ENCODE measurements at regions not wholly inside any gene's neighbourhood (a gene's known extent, or its start where the extent isn't known, plus 50 kb on each side); places are given as distances from the start of the nearest gene placed in this dataset.

DNA sequence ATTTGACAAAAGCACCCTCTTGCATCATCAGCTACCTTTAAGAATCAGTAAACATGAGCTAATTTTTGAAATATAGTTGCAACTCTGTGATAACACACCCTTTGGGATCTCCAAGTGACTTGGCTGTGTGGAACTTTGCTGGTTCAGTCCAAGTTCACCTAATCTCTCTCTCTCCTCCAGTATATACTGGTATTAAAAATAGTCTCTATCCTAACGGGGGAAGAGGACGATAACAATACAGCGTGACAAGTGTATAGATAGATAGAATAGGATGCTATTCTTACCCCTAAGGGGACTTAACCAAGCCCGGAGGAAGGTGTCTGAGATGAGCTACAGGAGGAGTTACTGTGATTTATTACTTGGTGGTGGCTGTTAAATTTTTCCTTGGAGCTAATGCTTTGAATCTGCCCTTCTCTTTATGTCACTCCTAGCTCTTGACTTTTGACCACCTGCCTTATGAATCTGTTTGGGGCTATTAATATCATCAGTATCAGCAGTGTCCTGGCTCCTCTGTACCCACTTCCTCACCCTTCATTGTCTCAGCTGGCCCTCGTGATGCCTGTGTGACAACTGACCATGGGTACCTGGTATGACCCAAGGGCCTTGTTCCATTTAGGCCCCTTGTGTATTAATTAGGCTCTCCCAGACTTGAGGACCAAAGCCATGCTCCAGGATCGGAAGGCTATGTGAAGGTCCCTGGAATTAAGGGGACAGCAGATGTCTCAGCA lies 223.9 kb downstream of the SREK1 start:
- Histone ChIP-seq H4K20me1 (replicated peaks in 1 of 2; ENCODE audit: control insufficient read depth in 1 of 2, insufficient read depth in 2 of 2, low read length in 2 of 2) (no peaks in the 10 kb centered on the region), H3K4me1 (replicated peaks in 1 of 4; ENCODE audit: control insufficient read depth in 3 of 4, insufficient read depth in 4 of 4, low read length in 3 of 4) (no peaks in the 10 kb centered on the region), H3K27ac (ENCODE audit: low read depth, low read length) (no peak overlapping the region), H3K18ac (ENCODE audit: extremely low read depth, low read length) (no peak overlapping the region), H4K8ac (ENCODE audit: extremely low read depth, insufficient read depth, low read length) (no peak overlapping the region), H3K9ac (replicated peaks in 1 of 4; ENCODE audit: extremely low read depth in 1 of 4, low read depth in 3 of 4, low read length in 3 of 4) (no peak overlapping the region), H3K14ac (ENCODE audit: insufficient read length) (no peak overlapping the region), H3K36me3 (ENCODE audit: control insufficient read depth in 2 of 4, insufficient read depth in 4 of 4, low read length in 3 of 4) (no peaks in the 10 kb centered on the region), H4K91ac (replicated peaks; ENCODE audit: insufficient read length, low read length) (no peak overlapping the region), H3K23me2 (ENCODE audit: low read depth, low read length) (no peaks in the 10 kb centered on the region), H3K56ac (replicated peaks; ENCODE audit: insufficient read length, low read depth, low read length) (no peak overlapping the region), H3K4ac (replicated peaks; ENCODE audit: insufficient read length, low read depth, low read length) (no peak overlapping the region), H2BK5ac (ENCODE audit: low read depth, low read length) (no peak overlapping the region), H3K4me2 (ENCODE audit: insufficient read depth in 1 of 2, low read depth in 2 of 2, low read length in 2 of 2) (no peak overlapping the region), H2BK20ac (ENCODE audit: low read length) (no peak overlapping the region), H2BK120ac (replicated peaks; ENCODE audit: low read depth, low read length) (no peak overlapping the region), H3K79me2 (ENCODE audit: control insufficient read depth in 1 of 2, insufficient read depth in 2 of 2, low read length in 2 of 2) (no peaks in the 10 kb centered on the region), H4K5ac (ENCODE audit: insufficient read length, low read depth, low read length) (no peak overlapping the region), H2AK5ac (ENCODE audit: low read depth, low read length) (no peak overlapping the region), H2AFZ (ENCODE audit: low read length) (no peak overlapping the region), H3K79me1 (ENCODE audit: low read depth, low read length) (no peaks in the 10 kb centered on the region), H3K9me3 (ENCODE audit: insufficient read depth in 2 of 2, low read depth in 1 of 2, low read length in 1 of 2) (no peaks in the 10 kb centered on the region), H3K23ac (ENCODE audit: insufficient read length) (no peak overlapping the region), H3K4me3 (ENCODE audit: extremely low read depth in 1 of 4, insufficient read depth in 2 of 4, low read depth in 3 of 4, low read length in 4 of 4) (no peak overlapping the region), H3K27me3 (replicated peaks in 1 of 4; ENCODE audit: control insufficient read depth in 3 of 4, extremely low read depth in 1 of 4, insufficient read depth in 3 of 4, low read length in 3 of 4) (no peaks in the 10 kb centered on the region), H2BK15ac (ENCODE audit: low read length) (no peak overlapping the region), H2BK12ac (ENCODE audit: low read depth, low read length) (no peak overlapping the region)
- ChIA-PET CTCF (ENCODE audit: partially characterized antibody) (interaction anchor here (1.1 to 2.0 kb wide), 4 partner anchors 10 to 62 kb away, joined by 3 to 7 read pairs (median 6); no protein-coding TSS in a partner anchor), POLR2A (ENCODE audit: partially characterized antibody) (no interaction called here)
- DNase-seq (ENCODE audit: low read depth in 1 of 2, low spot score in 2 of 2) (no peak), FAIRE-seq (no peak)
- 84% methylated on average over 6 of the region's 6 CpGs; no CpG with 5 or more reads in 1 of the 2 experiments for WGBS, 2 experiments (ENCODE audit: extremely low coverage in 1 of 2, insufficient coverage in 1 of 2, insufficient read length in 1 of 2, insufficient replicate concordance in 2 of 2, low coverage in 1 of 2, low lambda C conversion rate in 2 of 2, missing lambda C conversion rate in 1 of 2)
- TF ChIP-seq SRF (IDR thresholded peaks at IDR 0.05; ENCODE audit: low read depth, low read length) (no peak), CBX8 (IDR thresholded peaks at IDR 0.05; ENCODE audit: borderline replicate concordance, low read depth, low read length) (no peak), SIX5 (IDR thresholded peaks at IDR 0.05; ENCODE audit: low read depth, low read length) (no peak), CHD2 (IDR thresholded peaks at IDR 0.05; ENCODE audit: low read length) (no peak), CEBPB (IDR thresholded peaks at IDR 0.05; ENCODE audit: low read depth, low read length) (no peak), TBP (IDR thresholded peaks at IDR 0.05; ENCODE audit: low read depth, low read length) (no peak), CTBP2 (IDR thresholded peaks at IDR 0.05; ENCODE audit: borderline replicate concordance, insufficient read depth, insufficient read length, low read length) (no peak), BCL11A (IDR thresholded peaks at IDR 0.05; ENCODE audit: low read depth in 2 of 2, low read length in 2 of 2) (no peak)
- TF ChIP-seq, protein P1, sequence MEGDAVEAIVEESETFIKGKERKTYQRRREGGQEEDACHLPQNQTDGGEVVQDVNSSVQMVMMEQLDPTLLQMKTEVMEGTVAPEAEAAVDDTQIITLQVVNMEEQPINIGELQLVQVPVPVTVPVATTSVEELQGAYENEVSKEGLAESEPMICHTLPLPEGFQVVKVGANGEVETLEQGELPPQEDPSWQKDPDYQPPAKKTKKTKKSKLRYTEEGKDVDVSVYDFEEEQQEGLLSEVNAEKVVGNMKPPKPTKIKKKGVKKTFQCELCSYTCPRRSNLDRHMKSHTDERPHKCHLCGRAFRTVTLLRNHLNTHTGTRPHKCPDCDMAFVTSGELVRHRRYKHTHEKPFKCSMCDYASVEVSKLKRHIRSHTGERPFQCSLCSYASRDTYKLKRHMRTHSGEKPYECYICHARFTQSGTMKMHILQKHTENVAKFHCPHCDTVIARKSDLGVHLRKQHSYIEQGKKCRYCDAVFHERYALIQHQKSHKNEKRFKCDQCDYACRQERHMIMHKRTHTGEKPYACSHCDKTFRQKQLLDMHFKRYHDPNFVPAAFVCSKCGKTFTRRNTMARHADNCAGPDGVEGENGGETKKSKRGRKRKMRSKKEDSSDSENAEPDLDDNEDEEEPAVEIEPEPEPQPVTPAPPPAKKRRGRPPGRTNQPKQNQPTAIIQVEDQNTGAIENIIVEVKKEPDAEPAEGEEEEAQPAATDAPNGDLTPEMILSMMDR (IDR thresholded peaks at IDR 0.05; ENCODE audit: control extremely low read depth in 1 of 3, insufficient read depth in 1 of 3, low read depth in 1 of 3, low read length in 3 of 3), result no peak
